GM12891 (cell line): ENCODE measurements at regions not wholly inside any gene's neighbourhood (a gene's known extent, or its start where the extent isn't known, plus 50 kb on each side); places are given as distances from the start of the nearest gene placed in this dataset.

Source experiments
- POLR2A ChIP-seq: IDR thresholded peaks from 2 replicates; pipeline ENCODE4 v1.6.1; 2011; ENCODE audit warnings: low read depth, low read length, control low read depth
- POLR2AphosphoS5 ChIP-seq: IDR thresholded peaks from 2 replicates; pipeline ENCODE4 v1.6.1; 2011; ENCODE audit warnings: low read depth, low read length, control low read depth

- TF ChIP-seq POLR2A (no peak), POLR2AphosphoS5 (no peak)
These were observed 64.6 kb upstream of the ESX1 start for GRCh38 chrX:104319346-104319745.
